Endothelial cell of umbilical vein (primary cell): ENCODE measurements at regions not wholly inside any gene's neighbourhood (a gene's known extent, or its start where the extent isn't known, plus 50 kb on each side); places are given as distances from the start of the nearest gene placed in this dataset.

ENCODE experiments used
- BruUV-seq: library from RNA; stranded (reverse); fragments of 400-500 nt; replicated peaks from 2 replicates; lab custom pipeline; 2021; lab: Mats Ljungman, UMichigan
- CTCF ChIA-PET: fragments of 300-600, 350-600 bp; sonication (Branson Sonifier 250); formaldehyde crosslinking; loops from one replicate; lab custom pipeline; 2021; ENCODE audit warnings: antibody characterized with exemption, inconsistent platforms; lab: Charles Lee
- POLR2A ChIA-PET: fragments of 300-600, 350-600 bp; sonication (Branson Sonifier 250); formaldehyde crosslinking; loops from one replicate; lab custom pipeline; 2021; ENCODE audit warnings: antibody characterized with exemption, inconsistent platforms; lab: Charles Lee
- DNase-seq: peaks from one replicate; pipeline ENCODE4 v3.0.0-alpha.2; 2011; ENCODE audit warnings: low read depth, low spot score
- FAIRE-seq: peaks from 2 replicates; lab custom pipeline; 2011; peaks lifted over from hg19 to GRCh38; lab: Jason Lieb, UNC
- H2AFZ ChIP-seq: 2 replicates; pipeline ENCODE4 v1.6.0; 2012; ENCODE audit warnings: low read depth, low read length, control low read depth, inconsistent platforms
- H3K27ac ChIP-seq: 2 replicates; pipeline ENCODE4 v1.5.1; 2011; ENCODE audit warnings: low read depth, mild to moderate bottlenecking, control low read depth, low read length, moderate library complexity; ENCODE audit not compliant: insufficient read depth
- H3K27me3 ChIP-seq, 2 experiments: 2 replicates each; pipeline versions ENCODE4 v1.6.0 to v1.6.1; 2011; ENCODE audit warnings: low read length in 2 of 2, mixed read lengths in 1 of 2; ENCODE audit not compliant: control insufficient read depth in 2 of 2, insufficient read depth in 2 of 2
- H3K36me3 ChIP-seq, 2 experiments: 2 replicates in 1 of 2; 3 replicates in 1 of 2; pipeline ENCODE4 v1.5.1; 2011; ENCODE audit warnings: low read length in 2 of 2, mild to moderate bottlenecking in 1 of 2, moderate library complexity in 1 of 2; ENCODE audit not compliant: control insufficient read depth in 2 of 2, insufficient read depth in 2 of 2; ENCODE audit errors: extremely low read depth in 1 of 2
- H3K4me1 ChIP-seq: 3 replicates; pipeline ENCODE4 v1.5.1; 2011; ENCODE audit warnings: mild to moderate bottlenecking, low read length; ENCODE audit not compliant: control insufficient read depth, insufficient read depth; ENCODE audit errors: extremely low read depth
- H3K4me2 ChIP-seq: 2 replicates; pipeline ENCODE4 v1.6.1; 2011; ENCODE audit warnings: low read length, control low read depth, mixed read lengths; ENCODE audit not compliant: insufficient read depth
- H3K4me3 ChIP-seq, 3 experiments: fragments of 200-600 bp in 1 of 3; sonication (generic), shearing (Covaris generic) in 1 of 3; replicated peaks in 1 of 3; 2 replicates each; pipeline ENCODE4 v1.5.1; 2011 to 2016; ENCODE audit warnings: control low read depth in 3 of 3, low read length in 3 of 3, mild to moderate bottlenecking in 2 of 3, inconsistent platforms in 1 of 3, low read depth in 1 of 3, moderate library complexity in 1 of 3; ENCODE audit not compliant: insufficient read depth in 1 of 3
- H3K79me2 ChIP-seq: 2 replicates; pipeline ENCODE4 v1.6.0; 2012; ENCODE audit warnings: low read length, inconsistent platforms; ENCODE audit not compliant: control insufficient read depth, insufficient read depth
- H3K9ac ChIP-seq: replicated peaks from 2 replicates; pipeline ENCODE3; 2011; ENCODE audit warnings: low read length, control low read depth; ENCODE audit not compliant: insufficient read depth; ENCODE audit errors: extremely low read depth
- H3K9me1 ChIP-seq: replicated peaks from 3 replicates; pipeline ENCODE4 v1.6.0; 2011; ENCODE audit warnings: mild to moderate bottlenecking, low read length; ENCODE audit not compliant: control insufficient read depth, insufficient read depth; ENCODE audit errors: extremely low read depth
- H3K9me3 ChIP-seq: replicated peaks from 2 replicates; pipeline ENCODE4 v1.5.1; 2012; ENCODE audit warnings: low read length, inconsistent platforms; ENCODE audit not compliant: control insufficient read depth, insufficient read depth
- H4K20me1 ChIP-seq: replicated peaks from 2 replicates; pipeline ENCODE3; 2011; ENCODE audit warnings: mild to moderate bottlenecking, low read length; ENCODE audit not compliant: control insufficient read depth, insufficient read depth; ENCODE audit errors: extremely low read depth
- EZH2 ChIP-seq: IDR thresholded peaks from 2 replicates; pipeline ENCODE4 v1.6.1; 2012; ENCODE audit warnings: borderline replicate concordance, low read depth, mild to moderate bottlenecking, moderate library complexity, low read length, inconsistent platforms; ENCODE audit not compliant: severe bottlenecking
- FOS ChIP-seq: IDR thresholded peaks from 2 replicates; pipeline ENCODE4 v1.6.1; 2011; ENCODE audit warnings: mild to moderate bottlenecking, low read length, moderate library complexity, borderline replicate concordance; ENCODE audit not compliant: insufficient read depth
- GATA2 ChIP-seq: IDR thresholded peaks from 2 replicates; pipeline ENCODE4 v1.7.0; 2011; ENCODE audit warnings: low read depth, mild to moderate bottlenecking, moderate library complexity, mixed read lengths, low read length; ENCODE audit not compliant: insufficient read length, insufficient read depth
- JUN ChIP-seq: IDR thresholded peaks from 2 replicates; pipeline ENCODE4 v1.6.1; 2011; ENCODE audit warnings: borderline replicate concordance, low read depth; ENCODE audit not compliant: insufficient read length, insufficient read depth
- MYC ChIP-seq: IDR thresholded peaks from one replicate; pipeline ENCODE4 v1.6.1; 2011; ENCODE audit warnings: mild to moderate bottlenecking, low read depth, low read length
- POLR2A ChIP-seq: IDR thresholded peaks from 2 replicates; pipeline ENCODE4 v1.6.1; 2012; ENCODE audit warnings: low read depth, mild to moderate bottlenecking, control low read depth, low read length
- POLR2AphosphoS5 ChIP-seq: IDR thresholded peaks from 2 replicates; pipeline ENCODE4 v1.6.1; 2012; ENCODE audit warnings: low read depth, mild to moderate bottlenecking, control low read depth, low read length, moderate library complexity; ENCODE audit not compliant: insufficient read depth
- dilution Hi-C: fragments of 300-500 bp; cut with MboI; formaldehyde crosslinking; loops from one replicate; pipeline ENCODE4 v1.15.0; 2019; ENCODE audit warnings: low sequenced_read_pairs; ENCODE audit not compliant: extremely low pct_ligation_motif_present
- intact Hi-C: fragments of 100-400 bp; cut with micrococcal nuclease; formaldehyde crosslinking; loops from one replicate; pipeline ENCODE4 v1.10.0; 2022
- TF ChIP-seq, protein P1 (sequence below): IDR thresholded peaks from 2 replicates; pipeline ENCODE4 v1.6.1; 2011; ENCODE audit not compliant: insufficient read depth, insufficient read length
- TF ChIP-seq, protein P2 (sequence below), 2 donors: IDR thresholded peaks; 1 replicate in 1 of 2; 2 replicates in 1 of 2; pipeline ENCODE4 v1.5.1; 2011; ENCODE audit warnings: low read length in 2 of 2, mild to moderate bottlenecking in 2 of 2, moderate library complexity in 2 of 2, control low read depth in 1 of 2, inconsistent platforms in 1 of 2, low read depth in 1 of 2; ENCODE audit not compliant: insufficient read depth in 1 of 2; ENCODE audit errors: extremely low read depth in 1 of 2

DNA sequence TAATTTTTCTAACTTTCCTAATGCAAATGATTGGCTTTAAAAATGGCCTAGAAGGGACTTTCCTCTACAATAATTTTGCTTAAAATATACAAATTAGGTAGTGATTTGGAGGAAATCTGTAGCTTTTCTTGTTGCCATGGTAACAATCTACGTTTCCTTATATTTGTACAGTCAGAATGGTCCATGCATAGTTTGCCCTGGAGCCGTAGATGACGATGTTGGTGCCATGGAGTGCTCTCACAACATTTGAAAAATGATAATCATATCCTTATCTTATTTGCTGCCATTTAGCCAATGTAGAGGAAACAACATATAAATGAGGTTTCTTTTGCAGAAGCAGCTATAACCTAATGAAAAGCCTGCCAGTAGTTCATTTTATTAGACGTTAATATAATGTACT, 89.0 kb upstream of the NMU start:
- intact Hi-C loops (no loop called here), dilution Hi-C loops (no loop called here)
- Histone ChIP-seq H2AFZ (no peak overlapping the region), H3K36me3 (no peaks in the 10 kb centered on the region), H3K79me2 (no peaks in the 10 kb centered on the region), H3K4me1 (no peaks in the 10 kb centered on the region), H3K4me2 (no peak overlapping the region), H3K9me3 (no peaks in the 10 kb centered on the region), H3K27me3 (peaks cover 0 to 7% of the 10 kb centered on the region in 2 experiments), H3K9me1 (no peaks in the 10 kb centered on the region), H3K9ac (no peak overlapping the region), H3K4me3 (no peak overlapping the region), H4K20me1 (no peaks in the 10 kb centered on the region), H3K27ac (no peak overlapping the region)
- BruUV-seq, result no TSS peak
- no peak for FAIRE-seq
- ChIA-PET POLR2A (no interaction called here), CTCF (interaction anchor here (0.9 kb wide), 1 partner anchor 21 kb away, joined by 3 read pairs; no protein-coding TSS in a partner anchor)
- DNase-seq, result no peak
- TF ChIP-seq EZH2 (no peak), POLR2AphosphoS5 (no peak), GATA2 (no peak), FOS (no peak), POLR2A (no peak), JUN (no peak), MYC (no peak)
- TF ChIP-seq, protein P1, sequence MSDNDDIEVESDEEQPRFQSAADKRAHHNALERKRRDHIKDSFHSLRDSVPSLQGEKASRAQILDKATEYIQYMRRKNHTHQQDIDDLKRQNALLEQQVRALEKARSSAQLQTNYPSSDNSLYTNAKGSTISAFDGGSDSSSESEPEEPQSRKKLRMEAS, result no peak
- TF ChIP-seq, protein P2, sequence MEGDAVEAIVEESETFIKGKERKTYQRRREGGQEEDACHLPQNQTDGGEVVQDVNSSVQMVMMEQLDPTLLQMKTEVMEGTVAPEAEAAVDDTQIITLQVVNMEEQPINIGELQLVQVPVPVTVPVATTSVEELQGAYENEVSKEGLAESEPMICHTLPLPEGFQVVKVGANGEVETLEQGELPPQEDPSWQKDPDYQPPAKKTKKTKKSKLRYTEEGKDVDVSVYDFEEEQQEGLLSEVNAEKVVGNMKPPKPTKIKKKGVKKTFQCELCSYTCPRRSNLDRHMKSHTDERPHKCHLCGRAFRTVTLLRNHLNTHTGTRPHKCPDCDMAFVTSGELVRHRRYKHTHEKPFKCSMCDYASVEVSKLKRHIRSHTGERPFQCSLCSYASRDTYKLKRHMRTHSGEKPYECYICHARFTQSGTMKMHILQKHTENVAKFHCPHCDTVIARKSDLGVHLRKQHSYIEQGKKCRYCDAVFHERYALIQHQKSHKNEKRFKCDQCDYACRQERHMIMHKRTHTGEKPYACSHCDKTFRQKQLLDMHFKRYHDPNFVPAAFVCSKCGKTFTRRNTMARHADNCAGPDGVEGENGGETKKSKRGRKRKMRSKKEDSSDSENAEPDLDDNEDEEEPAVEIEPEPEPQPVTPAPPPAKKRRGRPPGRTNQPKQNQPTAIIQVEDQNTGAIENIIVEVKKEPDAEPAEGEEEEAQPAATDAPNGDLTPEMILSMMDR (IDR thresholded peaks at IDR 0.05; ENCODE audit: extremely low read depth in 1 of 2, insufficient read depth in 1 of 2, low read depth in 1 of 2, low read length in 2 of 2), result no peak
